Gastrocnemius medialis (tissue), 4 donors: ENCODE measurements at regions not wholly inside any gene's neighbourhood (a gene's known extent, or its start where the extent isn't known, plus 50 kb on each side); places are given as distances from the start of the nearest gene placed in this dataset.

Experiments
- ATAC-seq, 2 donors: fragments of 150-250 bp; one replicate each; pipeline ENCODE4 v1.9.1; 2016
- DNase-seq, 2 donors: peaks; one replicate each; pipeline ENCODE4 v3.0.0-alpha.2; 2019
- H3K27ac ChIP-seq, 4 donors: fragments of 200-600 bp; sonication (generic); 1 replicate in 1 of 4; 2 replicates in 3 of 4; pipeline ENCODE4 v1.5.1; 2016 to 2018; ENCODE audit warnings: mild to moderate bottlenecking in 2 of 4, moderate library complexity in 1 of 4
- H3K27me3 ChIP-seq, 3 donors: fragments of 200-600 bp; sonication (generic) in 2 of 3; 1 replicate in 1 of 3; 2 replicates in 2 of 3; pipeline versions ENCODE4 v1.5.1 to v1.6.0; 2016 to 2019; ENCODE audit warnings: mild to moderate bottlenecking in 1 of 3, moderate library complexity in 1 of 3
- H3K36me3 ChIP-seq, 2 donors: fragments of 200-600 bp; sonication (generic) in 1 of 2; one replicate each; pipeline ENCODE4 v1.5.1; 2017 to 2018
- H3K4me1 ChIP-seq, 2 donors: fragments of 200-600 bp; sonication (generic) in 1 of 2; one replicate each; pipeline ENCODE4 v1.5.1; 2016 to 2017; ENCODE audit warnings: mild to moderate bottlenecking in 2 of 2
- H3K4me3 ChIP-seq, 4 donors: fragments of 200-600 bp; sonication (generic) in 3 of 4; 1 replicate in 1 of 4; 2 replicates in 3 of 4; pipeline ENCODE4 v1.5.1; 2016 to 2019; ENCODE audit warnings: mild to moderate bottlenecking in 2 of 4
- H3K9me3 ChIP-seq, 3 donors: fragments of 200-600 bp; sonication (generic) in 2 of 3; 1 replicate in 1 of 3; 2 replicates in 2 of 3; pipeline ENCODE4 v1.5.1; 2016 to 2019
- POLR2A ChIP-seq, 2 donors: fragments of 450-650 bp; IDR thresholded peaks; one replicate each; pipeline ENCODE4 v1.6.1; 2017; ENCODE audit warnings: antibody characterized with exemption in 2 of 2, mild to moderate bottlenecking in 2 of 2, moderate library complexity in 2 of 2
- in situ Hi-C, 4 donors: fragments of 200-750 bp; cut with MboI; loops; one replicate each; pipeline versions ENCODE4 v1.15.0 to v1.8.0; 2017; ENCODE audit warnings: low sequenced_read_pairs in 4 of 4
- intact Hi-C: fragments of 100-400 bp; cut with DNase I; formaldehyde crosslinking; loops from one replicate; pipeline ENCODE4 v1.15.1; 2023; ENCODE audit warnings: low total_unique reads
- TF ChIP-seq, protein P1 (sequence below), 5 experiments: fragments of 450-650 bp in 3 of 5; fragments of 200-600 bp in 2 of 5; sonication (generic) in 2 of 5; IDR thresholded peaks in 4 of 5; conservative IDR thresholded peaks in 1 of 5; 1 replicate in 4 of 5; 2 replicates in 1 of 5; pipeline ENCODE4 v1.5.1; 2016 to 2019; ENCODE audit warnings: antibody characterized with exemption in 5 of 5, mild to moderate bottlenecking in 3 of 5, moderate library complexity in 3 of 5

GRCh38 chr10:71090801-71091200 is 121.6 kb upstream of the UNC5B start:
- intact Hi-C loops (no loop called here), in situ Hi-C loops (no loop called here)
- no peak for TF ChIP-seq POLR2A (IDR thresholded peaks at IDR 0.05)
- TF ChIP-seq, protein P1, sequence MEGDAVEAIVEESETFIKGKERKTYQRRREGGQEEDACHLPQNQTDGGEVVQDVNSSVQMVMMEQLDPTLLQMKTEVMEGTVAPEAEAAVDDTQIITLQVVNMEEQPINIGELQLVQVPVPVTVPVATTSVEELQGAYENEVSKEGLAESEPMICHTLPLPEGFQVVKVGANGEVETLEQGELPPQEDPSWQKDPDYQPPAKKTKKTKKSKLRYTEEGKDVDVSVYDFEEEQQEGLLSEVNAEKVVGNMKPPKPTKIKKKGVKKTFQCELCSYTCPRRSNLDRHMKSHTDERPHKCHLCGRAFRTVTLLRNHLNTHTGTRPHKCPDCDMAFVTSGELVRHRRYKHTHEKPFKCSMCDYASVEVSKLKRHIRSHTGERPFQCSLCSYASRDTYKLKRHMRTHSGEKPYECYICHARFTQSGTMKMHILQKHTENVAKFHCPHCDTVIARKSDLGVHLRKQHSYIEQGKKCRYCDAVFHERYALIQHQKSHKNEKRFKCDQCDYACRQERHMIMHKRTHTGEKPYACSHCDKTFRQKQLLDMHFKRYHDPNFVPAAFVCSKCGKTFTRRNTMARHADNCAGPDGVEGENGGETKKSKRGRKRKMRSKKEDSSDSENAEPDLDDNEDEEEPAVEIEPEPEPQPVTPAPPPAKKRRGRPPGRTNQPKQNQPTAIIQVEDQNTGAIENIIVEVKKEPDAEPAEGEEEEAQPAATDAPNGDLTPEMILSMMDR (IDR thresholded peaks at IDR 0.05 in 4 of 5, conservative IDR thresholded peaks at IDR 0.05 in 1 of 5): no peak
- no peaks in the 10 kb centered on the region for H3K36me3 ChIP-seq
- H3K9me3 ChIP-seq: no peaks in the 10 kb centered on the region
- ATAC-seq (no peak), DNase-seq (no peak)
- H3K27me3 ChIP-seq: no peaks in the 10 kb centered on the region
- H3K4me1 ChIP-seq: peaks cover 14 to 15% of the 10 kb centered on the region in 2 donors
- H3K4me3 ChIP-seq: no peak overlapping the region
- no peak overlapping the region for H3K27ac ChIP-seq

- Histone ChIP-seq H3K4me1 (peaks cover 14 to 15% of the 10 kb centered on the region in 2 donors), H3K36me3 (no peaks in the 10 kb centered on the region), H3K27me3 (no peaks in the 10 kb centered on the region), H3K9me3 (no peaks in the 10 kb centered on the region), H3K4me3 (no peak overlapping the region), H3K27ac (peak overlapping the region in 1 of 4 donors; percentile 70)
- intact Hi-C loops (loop anchor here (1.0 kb wide), 1 partner anchor 24 kb away; no protein-coding TSS in a partner anchor), in situ Hi-C loops (no loop called here)
- DNase-seq (peak in 1 of 2 donors; percentile 43), ATAC-seq (peak; percentile 89 to 98)
- TF ChIP-seq, protein P1 (IDR thresholded peaks at IDR 0.05 in 4 of 5, conservative IDR thresholded peaks at IDR 0.05 in 1 of 5): no peak
- no peak for TF ChIP-seq POLR2A (IDR thresholded peaks at IDR 0.05)
Observed at GRCh38 chr10:71092812-71093401, 119.5 kb upstream of the UNC5B start.

GRCh38 chr10:71093531-71093930 is 118.8 kb upstream of the UNC5B start:
- in situ Hi-C loops (no loop called here), intact Hi-C loops (no loop called here)
- DNase-seq (no peak), ATAC-seq (no peak)
- H3K36me3 ChIP-seq: no peaks in the 10 kb centered on the region
- H3K4me1 ChIP-seq: peaks cover 14 to 15% of the 10 kb centered on the region in 2 donors
- H3K27me3 ChIP-seq: no peaks in the 10 kb centered on the region
- no peak overlapping the region for H3K27ac ChIP-seq
- no peak for TF ChIP-seq POLR2A (IDR thresholded peaks at IDR 0.05)
- TF ChIP-seq, protein P1 (IDR thresholded peaks at IDR 0.05 in 4 of 5, conservative IDR thresholded peaks at IDR 0.05 in 1 of 5): no peak
- H3K9me3 ChIP-seq: no peaks in the 10 kb centered on the region
- no peak overlapping the region for H3K4me3 ChIP-seq

GRCh38 chr10:71094712-71095390 is 117.5 kb upstream of the UNC5B start:
- no peaks in the 10 kb centered on the region for H3K27me3 ChIP-seq
- H3K4me1 ChIP-seq: peaks cover 14 to 15% of the 10 kb centered on the region in 2 donors
- intact Hi-C loops (no loop called here), in situ Hi-C loops (no loop called here)
- no peak for DNase-seq
- ATAC-seq: no peak
- H3K4me3 ChIP-seq: no peak overlapping the region
- H3K9me3 ChIP-seq: no peaks in the 10 kb centered on the region
- TF ChIP-seq POLR2A (IDR thresholded peaks at IDR 0.05): no peak
- no peaks in the 10 kb centered on the region for H3K36me3 ChIP-seq
- H3K27ac ChIP-seq: no peak overlapping the region

- intact Hi-C loops: no loop called here
Observed at GRCh38 chr10:71099731-71100361, 112.5 kb upstream of the UNC5B start.

More at GRCh38 chr10:71099731-71100361, 112.5 kb upstream of the UNC5B start:
- in situ Hi-C loops: no loop called here
- no peaks in the 10 kb centered on the region for H3K9me3 ChIP-seq
- no peak for DNase-seq
- no peaks in the 10 kb centered on the region for H3K36me3 ChIP-seq
- H3K4me3 ChIP-seq: no peak overlapping the region
- H3K27ac ChIP-seq: no peak overlapping the region
- H3K4me1 ChIP-seq: no peaks in the 10 kb centered on the region
- no peak for ATAC-seq
- TF ChIP-seq, protein P1 (IDR thresholded peaks at IDR 0.05 in 4 of 5, conservative IDR thresholded peaks at IDR 0.05 in 1 of 5): no peak
- TF ChIP-seq POLR2A (IDR thresholded peaks at IDR 0.05): no peak
- H3K27me3 ChIP-seq: no peaks in the 10 kb centered on the region
